Embryonic facial prominence (tissue), 1 donor: ENCODE measurements at regions not wholly inside any gene's neighbourhood (a gene's known extent, or its start where the extent isn't known, plus 50 kb on each side); places are given as distances from the start of the nearest gene placed in this dataset.

Experiments used
- DNase-seq: peaks from one replicate; pipeline ENCODE4 v3.0.0-alpha.2; 2016; ENCODE audit errors: extremely low spot score

DNA sequence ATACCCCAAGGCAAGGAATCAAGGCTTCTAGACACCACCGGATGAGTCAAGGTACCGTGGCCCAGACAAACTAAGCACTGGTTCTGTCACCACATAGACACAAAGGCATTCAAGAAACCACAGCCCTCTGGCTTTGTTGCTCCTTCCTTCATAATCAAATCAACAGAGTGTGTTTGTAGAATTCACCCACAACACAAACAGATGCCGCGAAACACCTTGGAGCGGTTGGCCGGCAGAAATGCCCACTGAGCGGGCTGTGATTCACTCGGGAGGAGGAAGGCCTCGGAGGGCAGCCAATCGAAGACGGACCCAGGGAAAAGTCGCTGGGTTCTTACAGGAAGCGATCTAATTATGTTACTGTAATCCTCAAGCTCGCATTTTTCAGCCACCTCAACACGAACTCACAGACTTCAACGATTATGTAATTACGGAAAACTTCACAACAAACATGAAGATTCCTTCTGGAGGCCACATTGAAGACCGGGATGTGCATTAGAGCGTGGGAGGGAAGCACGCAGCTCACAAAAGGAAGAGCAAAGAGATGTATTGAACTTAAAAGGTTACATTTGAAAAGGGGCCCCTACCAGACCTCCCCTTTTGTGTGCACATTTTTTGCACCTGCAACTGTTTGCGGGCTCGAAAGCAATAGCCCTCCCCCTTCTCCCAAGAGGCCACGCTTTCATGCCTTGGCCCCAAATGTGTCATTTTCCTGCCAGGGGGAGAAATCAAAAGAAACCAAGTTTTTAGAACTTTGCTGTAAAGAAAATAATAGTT is 184.7 kb upstream of the PREP start:
- DNase-seq: no peak

GRCh38 chr6:105578179-105578707 is 175.4 kb upstream of the PREP start:
- DNase-seq: no peak

- DNase-seq: no peak
Measured at GRCh38 chr6:105573556-105573955, 170.7 kb upstream of the PREP start.

DNA sequence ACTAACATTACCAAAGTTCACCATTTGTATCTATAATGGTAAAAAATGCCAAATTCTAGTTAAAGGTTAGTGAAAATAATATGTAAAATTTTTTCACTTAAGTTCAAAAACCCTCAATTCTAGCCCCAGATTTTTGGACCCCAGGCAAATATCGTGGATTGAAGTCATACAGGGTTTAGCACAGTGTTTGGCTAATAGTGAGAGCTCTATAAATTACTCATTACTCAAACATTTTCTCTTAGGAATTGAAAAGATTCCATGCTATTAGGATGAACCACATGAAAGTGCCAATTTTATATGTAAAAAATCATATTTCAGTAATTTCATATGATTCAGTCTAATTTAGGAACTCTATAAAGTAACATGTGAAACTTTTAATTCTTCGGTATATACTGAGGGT is 170.3 kb upstream of the PREP start:
- DNase-seq: no peak

DNA sequence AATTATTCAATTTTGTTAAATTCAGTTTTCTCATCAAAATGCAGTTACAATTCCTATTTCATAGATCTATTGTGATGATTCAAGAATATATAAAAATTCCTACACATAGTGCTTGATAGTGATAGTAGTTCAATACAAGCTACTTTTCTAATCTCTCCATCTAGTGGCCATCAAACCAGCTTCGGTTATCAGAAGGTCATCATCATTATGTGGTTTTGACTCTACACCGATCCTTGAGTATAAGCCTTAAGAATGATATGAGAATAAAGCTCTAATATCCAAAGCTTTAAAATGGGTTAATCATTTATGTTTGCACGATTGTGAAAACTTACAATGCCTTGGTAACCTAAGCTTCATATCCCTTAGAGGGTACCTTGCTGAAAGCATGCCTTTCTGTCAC is 167.5 kb upstream of the PREP start:
- DNase-seq: no peak

DNA sequence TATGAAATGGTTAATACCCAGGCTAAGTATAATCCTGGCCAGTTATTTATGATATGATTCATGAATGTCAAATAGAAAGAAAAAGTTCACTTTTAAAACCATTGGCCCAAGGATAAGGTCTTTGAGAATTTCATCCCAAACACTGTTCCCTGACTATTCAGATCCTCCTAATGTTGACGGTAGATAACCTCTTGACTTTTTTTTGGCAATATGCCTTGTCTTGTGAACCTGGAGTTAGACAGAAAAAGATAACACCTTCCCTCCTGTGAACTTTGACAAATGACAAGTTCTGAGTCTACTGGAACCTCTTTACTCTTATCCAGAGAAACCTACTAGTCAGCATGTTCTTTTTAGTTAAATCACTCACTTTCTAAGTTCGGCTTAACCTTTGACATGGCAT is 166.8 kb upstream of the PREP start:
- no peak for DNase-seq

DNA sequence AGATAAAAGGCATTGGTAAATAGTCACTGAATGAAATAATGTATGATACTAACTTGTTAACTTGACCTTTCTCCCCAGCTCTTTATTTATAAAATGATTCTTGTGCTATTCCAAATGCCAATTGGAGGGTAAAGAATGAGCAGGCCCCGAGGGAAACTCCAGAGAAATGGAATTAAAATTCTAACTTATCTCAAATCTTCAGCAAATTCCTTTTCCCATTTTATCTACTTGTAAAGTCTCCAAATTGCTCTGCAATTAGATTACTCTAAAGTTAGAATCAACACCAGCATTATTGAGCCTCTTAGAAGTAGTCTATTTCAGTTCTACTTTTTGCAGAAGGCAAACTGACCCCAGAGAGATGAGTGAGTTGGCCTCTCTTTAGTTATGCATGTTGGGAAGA is 165.9 kb upstream of the PREP start:
- no peak for DNase-seq

DNA sequence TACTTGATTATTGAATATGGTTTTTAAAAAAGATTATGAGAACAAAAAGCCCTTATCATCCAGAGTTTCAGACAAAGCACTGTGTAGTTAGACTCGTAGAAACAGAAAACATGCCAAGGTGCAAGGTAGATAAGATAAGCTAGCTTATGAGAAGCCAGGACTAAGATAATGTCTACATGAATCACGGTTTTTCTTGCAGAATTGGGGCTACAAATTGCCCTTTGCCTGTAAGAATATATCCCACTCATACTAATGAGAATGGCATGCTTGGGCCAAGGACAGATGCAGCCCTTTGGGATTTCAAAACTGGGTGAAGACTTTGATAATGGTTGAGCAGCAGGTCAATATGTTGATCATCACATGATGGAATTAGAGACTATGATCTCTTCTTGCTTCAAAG is 165.3 kb upstream of the PREP start:
- no peak for DNase-seq

- no peak for DNase-seq
Measured at GRCh38 chr6:105567140-105567539, 164.3 kb upstream of the PREP start.

- no peak for DNase-seq
Measured at GRCh38 chr6:105566503-105566902, 163.6 kb upstream of the PREP start.

GRCh38 chr6:105564121-105564902 is 161.4 kb upstream of the PREP start:
- DNase-seq: no peak

DNA sequence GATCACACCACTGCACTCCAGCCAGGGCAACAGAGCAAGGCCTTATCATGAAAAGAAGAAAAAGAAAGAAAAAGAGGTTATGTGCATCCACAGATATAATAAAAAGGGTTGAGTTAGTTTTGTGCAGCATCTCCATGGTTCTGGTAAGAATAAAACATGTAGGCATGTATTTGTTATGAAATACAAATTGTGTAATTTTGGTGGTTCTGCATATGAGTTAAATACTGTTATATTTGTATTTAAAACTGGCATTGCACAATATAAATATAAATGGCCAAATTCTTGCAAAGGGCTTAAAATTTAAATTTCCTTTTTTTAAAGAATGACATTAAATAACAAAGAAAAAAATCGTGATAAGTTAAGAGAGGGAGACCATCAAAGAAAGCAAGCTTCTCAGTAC is 159.1 kb upstream of the PREP start:
- DNase-seq: no peak

- DNase-seq: no peak
Measured at GRCh38 chr6:105561486-105561885, 158.6 kb upstream of the PREP start.

DNA sequence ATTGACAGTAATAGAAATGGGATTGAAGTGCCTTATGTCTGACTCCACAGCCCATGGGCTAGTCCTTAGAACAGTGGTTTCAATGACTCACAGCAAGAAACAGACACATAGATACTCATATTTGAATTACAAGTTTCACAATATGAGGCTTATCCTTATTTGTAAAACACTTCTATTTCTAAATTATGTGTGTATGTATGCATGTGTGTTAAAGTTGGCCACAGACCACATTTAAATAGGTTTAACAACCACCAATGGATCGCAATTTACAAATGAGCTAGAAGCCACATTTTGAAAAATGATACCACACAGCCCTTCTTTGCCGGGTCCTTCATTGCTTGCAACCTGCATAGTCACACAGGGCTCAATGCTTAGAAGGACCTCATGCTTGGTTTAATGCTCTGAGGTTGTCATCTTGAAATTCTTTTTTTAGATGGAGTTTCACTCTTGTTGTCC is 157.8 kb upstream of the PREP start:
- DNase-seq: no peak

DNA sequence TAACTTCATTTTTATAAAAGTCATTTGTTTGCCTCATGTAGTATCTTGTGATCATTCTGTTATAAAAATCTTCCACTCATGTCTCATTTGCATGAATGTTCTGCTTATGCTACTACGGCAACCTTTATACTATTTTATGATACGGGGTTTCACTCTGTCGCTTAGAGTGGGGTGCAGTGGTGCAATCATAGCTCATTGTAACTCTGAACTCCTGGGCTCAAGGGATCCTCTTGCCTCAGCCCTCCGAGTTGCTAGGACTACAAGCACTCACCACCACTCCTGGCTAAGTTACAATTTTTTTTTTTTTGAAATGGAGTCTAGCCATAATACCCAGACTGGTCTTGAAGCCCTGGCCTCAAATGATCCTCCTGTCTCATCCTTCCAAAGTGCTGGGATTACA is 154.4 kb upstream of the PREP start:
- DNase-seq: no peak

- no peak for DNase-seq
Measured at GRCh38 chr6:105553171-105553570, 150.3 kb upstream of the PREP start.

- DNase-seq: no peak
Measured at GRCh38 chr6:105550955-105551620, 148.2 kb upstream of the PREP start.

DNA sequence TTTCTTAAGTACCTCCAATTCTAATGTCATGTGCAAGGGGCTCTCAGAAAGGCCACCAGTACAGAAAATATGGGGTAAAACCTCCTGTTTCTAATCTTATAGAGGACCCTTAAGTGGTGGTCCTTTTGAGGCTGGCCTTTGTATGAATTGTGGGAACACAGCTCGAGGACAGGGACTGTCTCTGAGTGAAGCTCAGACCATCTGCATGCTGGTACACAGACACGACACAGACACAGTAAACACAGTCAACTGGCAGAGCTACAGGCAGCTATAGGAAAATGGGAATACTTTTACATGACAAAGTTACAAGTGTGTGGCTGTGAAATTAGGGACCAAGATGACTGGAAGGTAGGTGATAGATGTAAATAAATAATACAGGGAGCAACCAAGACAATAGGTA is 143.9 kb upstream of the PREP start:
- no peak for DNase-seq

DNA sequence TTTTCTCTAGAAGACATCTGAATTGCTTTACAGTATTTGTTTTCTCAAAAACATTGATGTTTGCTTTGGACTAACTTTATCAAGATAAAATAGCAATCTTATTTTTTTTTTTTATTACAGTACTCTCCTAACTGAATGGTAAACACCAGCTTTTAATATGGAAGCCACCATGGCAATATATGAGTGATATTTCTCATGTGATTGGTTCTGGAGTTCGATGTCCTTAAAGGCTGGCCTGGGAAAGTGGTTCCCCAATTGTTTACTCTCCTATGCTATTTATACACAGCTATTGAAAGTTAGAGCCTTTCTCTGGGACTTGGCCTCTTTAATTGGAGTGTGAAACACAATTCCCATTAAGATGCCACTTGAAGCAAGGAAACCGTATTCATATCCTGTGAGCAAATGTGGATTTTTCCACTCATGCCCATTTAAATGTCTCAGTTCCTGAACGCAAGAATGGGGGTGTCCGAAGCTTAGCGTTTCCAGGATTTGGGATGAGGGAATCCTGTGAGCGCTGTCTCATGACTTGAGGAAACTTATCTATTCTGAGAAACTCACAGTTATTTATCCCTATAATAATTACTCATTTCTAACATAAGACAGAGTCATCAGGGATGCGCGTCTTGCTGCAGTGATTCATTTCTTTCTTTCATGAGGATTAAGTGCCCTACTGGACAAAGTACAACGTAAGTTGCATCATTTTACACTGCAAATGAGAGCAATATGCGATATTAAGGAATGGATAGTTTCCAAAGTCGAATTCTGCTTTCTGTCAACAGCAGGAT is 143.3 kb upstream of the PREP start:
- no peak for DNase-seq

DNA sequence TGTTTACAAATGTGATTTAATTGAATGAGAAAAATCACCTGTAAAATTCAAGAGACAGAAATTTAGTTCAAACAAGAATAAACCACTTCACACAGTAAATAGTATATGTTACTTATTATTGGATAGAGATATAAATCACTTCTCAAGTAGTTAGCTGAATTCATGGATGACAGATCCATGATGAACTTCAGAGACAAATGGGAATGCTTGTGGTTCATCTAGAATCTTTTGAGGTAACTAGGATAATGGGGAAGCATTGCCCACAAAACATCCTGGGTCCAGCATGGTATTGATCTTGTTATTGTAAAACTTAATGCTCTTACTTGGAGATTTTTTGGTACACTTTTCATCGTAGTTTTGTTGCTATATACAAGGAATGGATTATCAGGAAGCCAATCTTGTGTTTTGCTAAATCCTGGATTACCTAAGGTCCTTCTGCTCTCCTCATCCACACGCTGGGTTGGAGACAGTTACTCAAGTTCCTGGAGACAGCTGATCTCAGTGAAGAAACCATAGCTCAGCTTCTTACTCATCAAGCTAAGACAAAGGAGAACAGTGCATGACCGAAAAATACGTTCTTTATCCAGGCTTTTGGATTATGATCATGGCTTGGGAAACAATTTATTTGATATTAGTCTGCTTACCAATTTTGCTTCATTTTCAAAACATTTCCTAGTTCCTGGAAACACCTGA is 142.5 kb upstream of the PREP start:
- DNase-seq: no peak

DNA sequence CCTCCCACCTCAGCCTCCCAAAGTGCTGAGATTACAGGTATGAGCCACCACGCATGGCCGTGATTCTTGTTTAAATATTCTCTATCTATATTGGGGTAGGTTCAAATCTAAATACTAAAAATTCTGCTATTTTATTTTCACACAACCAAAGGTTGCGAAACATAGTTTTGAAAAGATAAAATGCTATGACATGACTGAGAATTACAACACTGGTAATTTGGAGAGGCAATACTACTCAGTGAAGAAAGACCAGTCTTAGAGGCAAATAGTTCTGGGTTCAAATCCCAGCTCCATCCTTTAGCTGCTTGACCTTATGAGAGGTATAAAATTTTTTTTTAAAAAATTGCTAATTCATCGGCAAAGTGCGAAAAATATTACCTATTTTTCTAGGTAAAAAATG is 137.0 kb upstream of the PREP start:
- no peak for DNase-seq
